ENCODE measurements at regions not wholly inside any gene's neighbourhood (a gene's known extent, or its start where the extent isn't known, plus 50 kb on each side); places are given as distances from the start of the nearest gene placed in this dataset.
"Not testable (repeated sequence)": the region's sequence is repeated elsewhere in the genome, so short reads cannot be mapped to it uniquely, and the experiment has no call there.

- H3K4me3 ChIP-seq (ENCODE audit: low read depth, low read length), result no peak overlapping the region
- DNase-seq (ENCODE audit: low read depth), result peak; percentile 3
- TF ChIP-seq, protein P1, sequence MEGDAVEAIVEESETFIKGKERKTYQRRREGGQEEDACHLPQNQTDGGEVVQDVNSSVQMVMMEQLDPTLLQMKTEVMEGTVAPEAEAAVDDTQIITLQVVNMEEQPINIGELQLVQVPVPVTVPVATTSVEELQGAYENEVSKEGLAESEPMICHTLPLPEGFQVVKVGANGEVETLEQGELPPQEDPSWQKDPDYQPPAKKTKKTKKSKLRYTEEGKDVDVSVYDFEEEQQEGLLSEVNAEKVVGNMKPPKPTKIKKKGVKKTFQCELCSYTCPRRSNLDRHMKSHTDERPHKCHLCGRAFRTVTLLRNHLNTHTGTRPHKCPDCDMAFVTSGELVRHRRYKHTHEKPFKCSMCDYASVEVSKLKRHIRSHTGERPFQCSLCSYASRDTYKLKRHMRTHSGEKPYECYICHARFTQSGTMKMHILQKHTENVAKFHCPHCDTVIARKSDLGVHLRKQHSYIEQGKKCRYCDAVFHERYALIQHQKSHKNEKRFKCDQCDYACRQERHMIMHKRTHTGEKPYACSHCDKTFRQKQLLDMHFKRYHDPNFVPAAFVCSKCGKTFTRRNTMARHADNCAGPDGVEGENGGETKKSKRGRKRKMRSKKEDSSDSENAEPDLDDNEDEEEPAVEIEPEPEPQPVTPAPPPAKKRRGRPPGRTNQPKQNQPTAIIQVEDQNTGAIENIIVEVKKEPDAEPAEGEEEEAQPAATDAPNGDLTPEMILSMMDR (conservative IDR thresholded peaks at IDR 0.05; ENCODE audit: low read depth, low read length), result peak; percentile 42
Observed at GRCh38 chr5:112491257-112491656, 72.2 kb upstream of the EPB41L4A start.

DNA sequence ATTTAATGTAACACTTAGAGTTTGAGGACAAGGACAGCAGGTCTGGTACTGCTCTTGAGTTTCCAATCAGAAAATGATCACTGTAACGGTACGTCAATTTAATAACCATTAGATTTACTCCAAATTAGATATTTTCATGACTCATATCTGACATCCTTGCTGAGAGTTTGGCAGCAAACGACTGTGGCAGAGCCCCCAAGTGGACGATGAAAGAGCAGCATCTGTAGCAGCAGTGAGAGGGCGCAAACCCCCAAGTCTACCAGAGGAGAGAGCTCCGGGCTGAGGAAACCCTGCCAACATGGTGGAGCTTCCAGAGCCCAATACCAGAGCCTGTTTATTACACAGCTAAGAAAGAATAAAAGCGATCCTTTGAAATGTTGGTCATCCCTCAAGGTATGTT is 73.2 kb upstream of the EPB41L4A start:
- DNase-seq (ENCODE audit: low read depth), result peak; percentile 78
- TF ChIP-seq, protein P1 (conservative IDR thresholded peaks at IDR 0.05; ENCODE audit: low read depth, low read length), result peak; percentile 85
- H3K4me3 ChIP-seq (ENCODE audit: low read depth, low read length), result no peak overlapping the region

DNA sequence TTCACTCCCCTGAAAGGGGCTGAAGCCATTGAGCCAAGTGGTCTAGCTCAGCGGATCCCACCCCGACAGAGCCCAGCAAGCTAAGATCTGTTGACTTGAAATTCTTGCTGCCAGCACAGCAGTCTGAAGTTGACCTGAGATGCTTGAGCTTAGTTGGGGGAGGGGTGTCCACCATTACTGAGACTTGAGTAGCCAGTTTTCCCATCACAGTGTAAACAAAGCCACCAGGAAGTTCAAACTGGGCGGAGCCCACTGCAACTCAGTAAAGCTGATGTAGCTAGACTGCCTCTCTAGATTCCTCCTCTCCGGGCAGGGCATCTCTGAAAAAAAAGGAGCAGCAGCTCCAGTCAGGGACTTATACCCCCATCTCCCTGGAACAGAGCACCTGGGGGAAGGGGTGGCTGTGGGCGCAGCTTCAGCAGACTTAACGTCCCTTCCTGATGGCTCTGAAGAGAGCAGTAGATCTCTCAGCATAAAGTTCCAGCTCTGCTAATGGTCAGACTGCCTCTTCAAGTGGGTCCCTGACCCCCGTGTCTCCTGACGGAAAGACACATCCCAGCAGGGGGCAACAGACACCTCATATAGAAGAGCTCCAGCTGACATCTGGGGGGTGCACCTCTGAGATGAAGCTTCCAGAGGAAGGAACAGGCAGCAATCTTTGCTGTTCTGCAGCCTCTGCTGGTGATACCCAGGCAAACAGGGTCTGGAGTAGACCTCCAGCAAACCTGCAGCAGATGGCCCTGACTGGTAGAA is 84.8 kb upstream of the EPB41L4A start:
- not testable (repeated sequence) for H3K4me3 ChIP-seq (ENCODE audit: low read depth, low read length); DNase-seq (ENCODE audit: low read depth)

DNA sequence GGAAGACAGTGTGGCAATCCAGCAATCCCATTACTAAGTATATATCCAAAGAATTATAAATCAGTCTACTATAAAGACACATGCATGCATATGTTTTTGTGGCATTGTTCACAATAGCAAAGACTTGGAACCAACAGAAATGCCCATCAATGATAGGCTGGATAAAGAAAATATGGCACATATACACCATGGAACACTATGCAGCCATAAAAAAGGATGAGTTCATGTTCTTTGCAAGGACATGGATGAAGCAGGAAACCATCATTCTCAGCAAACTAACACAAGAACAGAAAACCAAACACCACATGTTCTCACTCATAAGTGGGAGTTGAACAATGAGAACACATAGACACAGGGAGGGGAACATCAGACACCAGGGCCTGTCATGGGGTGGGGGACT is 90.0 kb upstream of the EPB41L4A start:
- H3K4me3 ChIP-seq (ENCODE audit: low read depth, low read length); DNase-seq (ENCODE audit: low read depth): not testable (repeated sequence)

GRCh38 chr5:112511920-112512319 is 92.8 kb upstream of the EPB41L4A start:
- H3K4me3 ChIP-seq (ENCODE audit: low read depth, low read length), result no peak overlapping the region
- DNase-seq (ENCODE audit: low read depth), result no peak
- TF ChIP-seq, protein P1 (conservative IDR thresholded peaks at IDR 0.05; ENCODE audit: low read depth, low read length), result no peak

DNA sequence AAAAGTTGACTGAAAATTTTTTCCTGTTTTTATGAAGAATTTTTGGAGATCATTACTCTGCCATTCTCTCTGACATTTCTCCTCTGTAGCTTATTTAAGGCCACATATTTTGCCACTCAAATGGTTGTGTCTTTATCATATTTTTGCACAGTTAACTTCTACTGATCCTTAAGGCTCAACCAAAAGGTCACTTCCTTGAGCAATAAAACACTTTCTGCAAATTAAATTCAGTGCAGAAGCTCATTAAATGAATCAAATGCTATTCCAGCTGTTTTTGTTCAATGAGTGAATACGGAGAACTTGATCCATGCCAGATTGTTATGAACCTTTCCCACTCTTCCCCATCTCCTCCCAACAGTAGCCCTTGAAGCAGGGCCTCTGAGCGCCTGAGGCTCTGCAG is 93.8 kb upstream of the EPB41L4A start:
- DNase-seq (ENCODE audit: low read depth), result no peak
- H3K4me3 ChIP-seq (ENCODE audit: low read depth, low read length), result no peak overlapping the region
- TF ChIP-seq, protein P1 (conservative IDR thresholded peaks at IDR 0.05; ENCODE audit: low read depth, low read length), result no peak

DNA sequence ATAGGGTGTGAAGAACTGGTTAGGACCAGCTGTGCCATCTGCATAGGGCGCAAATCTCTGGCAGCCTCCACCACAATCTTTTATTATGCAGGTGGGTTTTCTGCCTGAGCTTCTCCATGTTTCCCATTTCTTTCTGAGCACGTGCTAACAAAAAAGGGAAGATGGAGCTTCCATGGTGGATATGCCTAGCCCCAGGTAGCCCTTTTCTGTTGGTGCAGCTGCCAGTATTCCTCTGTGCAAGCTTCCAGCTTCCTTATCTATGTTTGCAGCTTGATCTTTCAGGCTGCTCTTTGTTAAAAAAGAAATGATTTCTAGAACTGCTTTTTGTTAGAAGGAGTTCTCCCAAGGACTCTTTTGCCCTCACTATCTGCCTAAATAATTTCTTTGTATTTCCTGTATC is 95.0 kb upstream of the EPB41L4A start:
- TF ChIP-seq, protein P1 (conservative IDR thresholded peaks at IDR 0.05; ENCODE audit: low read depth, low read length), result no peak

GRCh38 chr5:112520474-112520873 is 101.4 kb upstream of the EPB41L4A start:
- H3K4me3 ChIP-seq (ENCODE audit: low read depth, low read length); DNase-seq (ENCODE audit: low read depth): not testable (repeated sequence)

More for the DNA sequence above, 95.0 kb upstream of the EPB41L4A start:
- DNase-seq (ENCODE audit: low read depth), result no peak
- no peak overlapping the region for H3K4me3 ChIP-seq (ENCODE audit: low read depth, low read length)

DNA sequence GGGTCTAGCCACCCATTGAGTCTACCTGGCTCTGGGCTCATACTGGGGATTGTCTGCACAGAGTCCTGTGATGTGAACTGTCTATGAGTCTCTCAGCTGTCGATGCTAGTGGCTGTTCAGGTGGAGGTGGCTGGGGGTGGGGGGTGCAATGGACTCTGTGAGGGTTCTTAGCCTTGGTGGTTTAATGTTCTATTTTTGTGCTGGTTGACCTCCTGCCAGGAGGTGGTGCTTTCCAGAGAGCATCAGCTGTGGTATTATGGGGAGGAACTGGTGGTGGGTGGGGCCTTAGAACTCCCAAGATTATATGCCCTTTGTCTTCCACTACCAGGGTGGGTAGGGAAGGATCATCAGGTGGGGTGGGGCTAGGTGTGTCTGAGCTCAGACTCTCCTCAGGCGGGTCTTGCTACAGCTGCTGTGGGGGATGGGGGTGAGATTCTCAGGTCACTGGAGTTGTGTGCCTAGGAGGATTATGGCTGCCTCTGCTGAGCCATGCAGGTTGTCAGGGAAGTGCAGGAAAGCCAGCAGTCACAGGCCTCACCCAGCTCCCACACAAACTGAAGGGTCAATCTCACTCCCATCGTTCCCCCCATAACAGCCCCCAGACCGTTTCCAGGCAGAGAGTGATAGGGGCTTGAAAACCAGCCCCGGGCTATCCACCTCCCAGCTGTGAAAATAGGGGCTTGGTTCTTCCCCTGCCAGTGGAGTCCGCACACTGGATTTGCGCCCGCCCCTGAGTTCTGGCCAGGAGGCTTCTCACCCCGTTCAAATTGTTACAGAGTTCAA is 104.0 kb upstream of the EPB41L4A start:
- not testable (repeated sequence) for H3K4me3 ChIP-seq (ENCODE audit: low read depth, low read length); DNase-seq (ENCODE audit: low read depth)

DNA sequence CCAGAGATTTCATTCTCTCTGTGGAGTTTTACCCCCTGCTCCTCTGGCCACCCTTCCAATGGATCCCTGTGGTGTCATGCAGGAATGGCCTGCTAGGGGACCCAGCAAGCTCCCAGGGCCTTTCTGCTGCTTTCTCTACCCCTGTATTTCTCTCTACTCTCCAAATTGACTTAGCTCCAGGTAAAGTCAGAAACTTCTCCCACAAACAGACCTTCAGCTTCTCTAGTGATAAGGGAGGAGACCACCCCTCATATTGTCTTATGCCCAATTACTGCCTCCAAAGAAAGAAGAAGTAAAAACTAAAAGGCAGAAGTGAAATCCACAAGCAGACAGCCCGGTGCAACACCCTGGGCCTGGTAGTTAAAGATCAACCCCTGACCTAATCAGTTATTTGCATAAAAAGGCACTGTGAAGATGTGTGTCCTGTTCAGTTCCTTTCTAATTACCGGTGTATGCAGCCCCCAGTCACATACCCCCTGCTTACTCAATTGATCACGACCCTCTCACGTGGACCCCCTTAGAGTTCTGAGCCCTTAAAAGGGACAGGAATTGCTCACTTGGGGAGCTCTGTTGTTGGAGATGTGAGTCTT is 104.7 kb upstream of the EPB41L4A start:
- not testable (repeated sequence) for H3K4me3 ChIP-seq (ENCODE audit: low read depth, low read length); DNase-seq (ENCODE audit: low read depth)

Measured in choroid plexus epithelial cell (primary cell).